Psoas muscle (tissue), 7 donors: ENCODE measurements at regions not wholly inside any gene's neighbourhood (a gene's known extent, or its start where the extent isn't known, plus 50 kb on each side); places are given as distances from the start of the nearest gene placed in this dataset.

Experiments
- ATAC-seq, 4 donors: fragments of 200-7000 bp; cut with Tn5 transposase; one replicate each; pipeline ENCODE4 v1.9.1; 2020; ENCODE audit warnings: moderate library complexity in 3 of 4, mild to moderate bottlenecking in 2 of 4
- DNase-seq, 2 donors: peaks; one replicate each; pipeline ENCODE4 v3.0.0-alpha.2; 2020
- H3K27ac ChIP-seq: fragments of 200-600 bp; one replicate; pipeline ENCODE4 v1.8.0; 2022
- H3K27me3 ChIP-seq, 3 donors: fragments of 200-600 bp in 1 of 3; one replicate each; pipeline versions ENCODE4 v1.6.1 to v1.8.0; 2013 to 2022; ENCODE audit warnings: low read length in 2 of 3, mild to moderate bottlenecking in 2 of 3, moderate library complexity in 1 of 3; ENCODE audit not compliant: insufficient read depth in 3 of 3
- H3K36me3 ChIP-seq, 2 donors: fragments of 200-600 bp in 1 of 2; one replicate each; pipeline versions ENCODE4 v1.6.1 to v1.8.0; 2013 to 2022; ENCODE audit warnings: low read depth in 1 of 2, mild to moderate bottlenecking in 1 of 2, moderate library complexity in 1 of 2; ENCODE audit not compliant: insufficient read depth in 1 of 2
- H3K4me1 ChIP-seq: fragments of 200-600 bp; one replicate; pipeline ENCODE4 v1.8.0; 2022
- H3K4me3 ChIP-seq: fragments of 200-600 bp; one replicate; pipeline ENCODE4 v1.8.0; 2022; ENCODE audit warnings: mild to moderate bottlenecking
- H3K9me3 ChIP-seq: fragments of 200-600 bp; one replicate; pipeline ENCODE4 v1.8.0; 2022
- CTCF ChIP-seq: fragments of 200-600 bp; IDR thresholded peaks from one replicate; pipeline ENCODE4 v1.8.0; 2022; ENCODE audit warnings: antibody characterized with exemption
- WGBS, 3 donors: extraction: QIAGEN DNeasy Blood & Tissue Kit; methylation state at CpG; one replicate each; pipeline versions ENCODE4 v1.1.6 to v1.1.7; 2013; 5-methylcytosine and 5-hydroxymethylcytosine counted together
- intact Hi-C, 2 donors: fragments of 100-400 bp; cut with DNase I; formaldehyde crosslinking; loops; one replicate each; pipeline versions ENCODE4 v1.11.0 to v1.14.2; 2022
- donor health status: healthy with polysubstance abuse.
- donor health status: DM: no; HTN: no; CAD: no; lungs with moderate emphysema.
- donor health status: Bipolar disorder and iron deficiency.
- donor health status: healthy.
- donor health status: DM: yes; HTN: yes; CAD: no.
- donor health status: DM: no; HTN: no; CAD: no.
- donor health status: DM: yes; HTN: yes; CAD: no.

DNA sequence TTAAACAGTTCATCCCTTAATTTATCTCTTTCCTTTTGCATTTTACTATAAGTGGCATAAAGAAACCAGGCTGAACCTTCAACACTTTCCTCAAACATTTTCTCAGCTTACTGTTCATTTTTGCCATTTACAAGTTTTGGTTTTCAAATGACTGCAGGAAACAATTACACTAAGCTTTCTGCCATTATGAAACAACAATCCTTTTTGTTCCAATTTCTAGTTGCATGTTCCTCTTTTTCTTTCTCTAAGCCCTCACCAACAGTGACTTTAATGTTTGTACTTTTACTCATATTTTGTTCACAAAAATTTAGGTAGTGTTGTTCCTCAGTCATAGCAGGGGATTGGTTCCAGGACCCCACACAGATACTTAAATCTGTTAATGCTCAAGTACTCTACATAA lies 1526.1 kb downstream of the STIM2 start:
- DNase-seq (no peak), ATAC-seq (no peak)
- no peaks in the 10 kb centered on the region for H3K4me1 ChIP-seq
- H3K27ac ChIP-seq: no peak overlapping the region
- no peaks in the 10 kb centered on the region for H3K36me3 ChIP-seq
- H3K9me3 ChIP-seq: no peaks in the 10 kb centered on the region
- no peaks in the 10 kb centered on the region for H3K27me3 ChIP-seq
- H3K4me3 ChIP-seq: no peak overlapping the region
- intact Hi-C loops: no loop called here
- no peak for TF ChIP-seq CTCF

DNA sequence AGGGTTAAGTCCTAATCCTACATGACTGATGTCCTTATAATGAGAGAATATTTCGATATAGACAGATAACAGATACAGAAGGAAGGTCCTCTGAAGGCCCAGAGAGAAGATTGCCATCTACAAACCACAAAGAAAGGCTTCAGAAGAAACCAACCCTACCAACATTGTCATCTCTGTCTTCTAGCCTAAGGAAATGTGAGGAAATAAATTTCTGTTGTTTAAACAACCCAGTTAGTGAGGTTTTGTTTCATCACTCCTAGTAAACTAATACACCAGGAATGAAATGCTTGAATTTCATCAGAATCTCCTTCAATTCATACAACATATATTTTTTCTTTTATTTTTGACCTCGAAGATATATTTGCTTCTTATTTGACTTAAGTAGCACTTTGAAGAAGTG lies 1527.8 kb downstream of the STIM2 start:
- H3K36me3 ChIP-seq: no peaks in the 10 kb centered on the region
- DNase-seq (no peak), ATAC-seq (no peak)
- intact Hi-C loops: no loop called here
- H3K27ac ChIP-seq: no peak overlapping the region
- no peak overlapping the region for H3K4me3 ChIP-seq
- H3K9me3 ChIP-seq: no peaks in the 10 kb centered on the region
- TF ChIP-seq CTCF: no peak
- H3K4me1 ChIP-seq: no peaks in the 10 kb centered on the region
- WGBS, 3 donors: 81 to 82% (median 82%) methylated on average over 2 of the region's 2 CpGs
- H3K27me3 ChIP-seq: no peaks in the 10 kb centered on the region

DNA sequence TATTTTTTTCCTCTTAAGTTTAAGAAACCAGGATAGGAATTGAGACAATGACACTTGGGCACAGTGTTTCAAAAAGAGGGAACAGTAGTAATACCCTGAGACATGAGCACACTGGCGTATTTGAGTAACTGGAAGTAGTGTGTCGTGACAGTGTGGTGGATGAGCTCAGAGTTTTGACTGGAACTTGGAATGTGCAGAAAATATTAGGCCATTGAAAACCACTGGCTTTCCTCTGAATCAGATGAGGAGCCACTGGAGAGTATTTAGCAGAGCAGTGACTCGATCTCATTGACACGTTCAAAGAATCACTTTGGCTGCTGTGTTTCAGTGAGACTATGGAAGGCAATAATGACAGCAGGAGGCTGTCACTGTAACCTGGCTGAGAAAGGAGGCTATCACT lies 1531.2 kb downstream of the STIM2 start:
- H3K9me3 ChIP-seq: no peaks in the 10 kb centered on the region
- no peak for TF ChIP-seq CTCF
- intact Hi-C loops: no loop called here
- no peak overlapping the region for H3K4me3 ChIP-seq
- 57 to 64% (median 61%) methylated on average over 4 of the region's 4 CpGs for WGBS, 3 donors
- H3K27ac ChIP-seq: no peak overlapping the region
- no peak for DNase-seq
- no peaks in the 10 kb centered on the region for H3K27me3 ChIP-seq
- ATAC-seq: no peak
- H3K36me3 ChIP-seq: no peaks in the 10 kb centered on the region
- no peaks in the 10 kb centered on the region for H3K4me1 ChIP-seq

- Histone ChIP-seq H3K27me3 (no peaks in the 10 kb centered on the region), H3K36me3 (no peaks in the 10 kb centered on the region), H3K4me3 (no peak overlapping the region), H3K27ac (no peak overlapping the region), H3K9me3 (no peaks in the 10 kb centered on the region), H3K4me1 (no peaks in the 10 kb centered on the region)
- no peak for TF ChIP-seq CTCF
- no peak for ATAC-seq
- WGBS, 3 donors: 84 to 92% (median 89%) methylated on average over 13 of the region's 13 CpGs
- intact Hi-C loops: no loop called here
- DNase-seq: no peak
Observed at GRCh38 chr4:28402751-28403150, 1542.1 kb downstream of the STIM2 start.

DNA sequence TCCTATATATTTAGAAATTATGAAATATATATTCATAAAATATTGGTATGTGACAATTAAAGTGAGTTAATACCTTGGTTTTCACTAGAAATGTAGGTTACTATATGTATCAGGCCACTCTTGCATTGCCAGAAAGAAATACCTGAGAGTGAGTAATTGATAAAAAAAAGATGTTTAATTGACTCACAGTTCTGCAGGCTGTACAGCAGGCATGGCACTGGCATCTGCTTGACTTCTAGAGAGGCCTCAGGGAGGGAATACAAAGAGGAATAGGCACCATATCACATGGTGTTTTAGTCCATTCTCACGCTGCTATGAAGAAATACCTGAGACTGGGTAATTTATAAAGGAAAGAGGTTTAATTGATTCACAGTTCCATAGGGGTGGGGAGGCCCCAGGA lies 1560.6 kb downstream of the STIM2 start:
- Histone ChIP-seq H3K27me3 (no peaks in the 10 kb centered on the region), H3K9me3 (no peaks in the 10 kb centered on the region), H3K27ac (no peak overlapping the region), H3K4me3 (no peak overlapping the region), H3K4me1 (no peaks in the 10 kb centered on the region), H3K36me3 (no peaks in the 10 kb centered on the region)
- DNase-seq (no peak), ATAC-seq (no peak)
- 89 to 97% (median 93%) methylated on average over 1 of the region's 1 CpG for WGBS, 3 donors
- no peak for TF ChIP-seq CTCF
- intact Hi-C loops: no loop called here
